Activated CD8-positive, alpha-beta T cell treated with anti-CD3 and anti-CD28 coated beads, Interleukin-2, amount 10 ng/mL, durations not matched to agents 7 days and 5 days (primary cell): ENCODE measurements at regions not wholly inside any gene's neighbourhood (a gene's known extent, or its start where the extent isn't known, plus 50 kb on each side); places are given as distances from the start of the nearest gene placed in this dataset.

Experiments used
- ATAC-seq: fragments of 150-1000 bp; cut with Tn5 transposase; one replicate; pipeline ENCODE4 v1.10.0; 2021; ENCODE audit warnings: moderate library complexity
- CTCF ChIA-PET: fragments of 350-600 bp; sonication (Branson Sonifier 250); formaldehyde crosslinking; loops from one replicate; lab custom pipeline; 2021; ENCODE audit warnings: antibody characterized with exemption; lab: Charles Lee
- POLR2A ChIA-PET: fragments of 350-600 bp; sonication (Branson Sonifier 250); formaldehyde crosslinking; loops from one replicate; lab custom pipeline; 2021; ENCODE audit warnings: antibody characterized with exemption; lab: Charles Lee
- DNase-seq: peaks from one replicate; pipeline ENCODE4 v3.0.0-alpha.2; 2020
- H3K27ac Mint-ChIP-seq: one replicate; pipeline ENCODE4 v1.8.0; 2021; ENCODE audit warnings: mild to moderate bottlenecking, mixed read lengths
- H3K27me3 Mint-ChIP-seq: one replicate; pipeline ENCODE4 v1.8.0; 2021; ENCODE audit warnings: low read depth, mixed read lengths
- H3K36me3 Mint-ChIP-seq: one replicate; pipeline ENCODE4 v1.8.0; 2021; ENCODE audit warnings: low read depth, mixed read lengths
- H3K4me1 Mint-ChIP-seq: one replicate; pipeline ENCODE4 v1.8.0; 2021; ENCODE audit warnings: low read depth, mixed read lengths
- H3K4me3 Mint-ChIP-seq: one replicate; pipeline ENCODE4 v1.8.0; 2021; ENCODE audit warnings: mild to moderate bottlenecking, mixed read lengths
- H3K9me3 Mint-ChIP-seq: one replicate; pipeline ENCODE4 v1.8.0; 2022; ENCODE audit warnings: mixed read lengths; ENCODE audit not compliant: insufficient read depth

- ChIA-PET POLR2A (no interaction called here), CTCF (interaction anchor here (0.6 kb wide), 1 partner anchor 119 kb away, joined by 3 read pairs; no protein-coding TSS in a partner anchor)
- Mint-ChIP-seq H3K27me3 (no peaks in the 10 kb centered on the region), H3K4me1 (no peaks in the 10 kb centered on the region), H3K27ac (no peak overlapping the region), H3K9me3 (no peaks in the 10 kb centered on the region), H3K36me3 (no peaks in the 10 kb centered on the region), H3K4me3 (no peak overlapping the region)
- no peak for DNase-seq
- no peak for ATAC-seq
These were observed 238.1 kb upstream of the BLID start for GRCh38 chr11:122354025-122354697.

GRCh38 chr11:122353561-122353960, 237.5 kb upstream of the BLID start:
- no peaks in the 10 kb centered on the region for H3K9me3 Mint-ChIP-seq
- ATAC-seq: no peak
- DNase-seq: no peak
- no peak overlapping the region for H3K27ac Mint-ChIP-seq
- ChIA-PET CTCF (no interaction called here), POLR2A (no interaction called here)
- H3K4me1 Mint-ChIP-seq: no peaks in the 10 kb centered on the region
- no peak overlapping the region for H3K4me3 Mint-ChIP-seq
- H3K36me3 Mint-ChIP-seq: no peaks in the 10 kb centered on the region
- H3K27me3 Mint-ChIP-seq: no peaks in the 10 kb centered on the region

- CTCF ChIA-PET: no interaction called here
- ATAC-seq: no peak
- no peaks in the 10 kb centered on the region for H3K36me3 Mint-ChIP-seq
- POLR2A ChIA-PET: no interaction called here
- H3K9me3 Mint-ChIP-seq: no peaks in the 10 kb centered on the region
- H3K4me1 Mint-ChIP-seq: no peaks in the 10 kb centered on the region
- no peaks in the 10 kb centered on the region for H3K27me3 Mint-ChIP-seq
- DNase-seq: no peak
- H3K27ac Mint-ChIP-seq: no peak overlapping the region
- no peak overlapping the region for H3K4me3 Mint-ChIP-seq
These were observed 232.8 kb upstream of the BLID start for GRCh38 chr11:122348659-122349409.

GRCh38 chr11:122346006-122346405, 230.0 kb upstream of the BLID start:
- H3K36me3 Mint-ChIP-seq: no peaks in the 10 kb centered on the region
- H3K4me3 Mint-ChIP-seq: no peak overlapping the region
- H3K9me3 Mint-ChIP-seq: no peaks in the 10 kb centered on the region
- ATAC-seq: no peak
- no peak for DNase-seq
- no peaks in the 10 kb centered on the region for H3K4me1 Mint-ChIP-seq
- ChIA-PET POLR2A (no interaction called here), CTCF (no interaction called here)
- no peaks in the 10 kb centered on the region for H3K27me3 Mint-ChIP-seq
- no peak overlapping the region for H3K27ac Mint-ChIP-seq

- no peak for DNase-seq
- CTCF ChIA-PET: no interaction called here
These were observed 229.6 kb upstream of the BLID start for GRCh38 chr11:122345586-122345985.

GRCh38 chr11:122344215-122344614, 228.2 kb upstream of the BLID start:
- no peaks in the 10 kb centered on the region for H3K27me3 Mint-ChIP-seq
- no peak for ATAC-seq
- DNase-seq: no peak
- ChIA-PET CTCF (no interaction called here), POLR2A (no interaction called here)
- H3K9me3 Mint-ChIP-seq: no peaks in the 10 kb centered on the region
- no peaks in the 10 kb centered on the region for H3K4me1 Mint-ChIP-seq
- no peak overlapping the region for H3K27ac Mint-ChIP-seq
- no peak overlapping the region for H3K4me3 Mint-ChIP-seq
- no peaks in the 10 kb centered on the region for H3K36me3 Mint-ChIP-seq

More at GRCh38 chr11:122345586-122345985, 229.6 kb upstream of the BLID start:
- Mint-ChIP-seq H3K4me1 (no peaks in the 10 kb centered on the region), H3K4me3 (no peak overlapping the region), H3K36me3 (no peaks in the 10 kb centered on the region), H3K9me3 (no peaks in the 10 kb centered on the region), H3K27me3 (no peaks in the 10 kb centered on the region), H3K27ac (no peak overlapping the region)
- POLR2A ChIA-PET: no interaction called here
- no peak for ATAC-seq

GRCh38 chr11:122343210-122343609, 227.2 kb upstream of the BLID start:
- no peaks in the 10 kb centered on the region for H3K27me3 Mint-ChIP-seq
- ChIA-PET POLR2A (no interaction called here), CTCF (no interaction called here)
- ATAC-seq (no peak), DNase-seq (no peak)
- H3K4me1 Mint-ChIP-seq: no peaks in the 10 kb centered on the region
- H3K27ac Mint-ChIP-seq: no peak overlapping the region
- no peak overlapping the region for H3K4me3 Mint-ChIP-seq
- no peaks in the 10 kb centered on the region for H3K36me3 Mint-ChIP-seq
- no peaks in the 10 kb centered on the region for H3K9me3 Mint-ChIP-seq

GRCh38 chr11:122342089-122342744, 226.2 kb upstream of the BLID start:
- H3K27ac Mint-ChIP-seq: no peak overlapping the region
- no peaks in the 10 kb centered on the region for H3K4me1 Mint-ChIP-seq
- CTCF ChIA-PET: no interaction called here
- POLR2A ChIA-PET: no interaction called here
- no peaks in the 10 kb centered on the region for H3K27me3 Mint-ChIP-seq
- no peaks in the 10 kb centered on the region for H3K36me3 Mint-ChIP-seq
- DNase-seq (no peak), ATAC-seq (no peak)
- no peak overlapping the region for H3K4me3 Mint-ChIP-seq
- H3K9me3 Mint-ChIP-seq: no peaks in the 10 kb centered on the region

GRCh38 chr11:122341477-122341876, 225.5 kb upstream of the BLID start:
- Mint-ChIP-seq H3K27ac (no peak overlapping the region), H3K27me3 (no peaks in the 10 kb centered on the region), H3K4me3 (no peak overlapping the region), H3K9me3 (no peaks in the 10 kb centered on the region), H3K36me3 (no peaks in the 10 kb centered on the region), H3K4me1 (no peaks in the 10 kb centered on the region)
- DNase-seq (no peak), ATAC-seq (no peak)
- CTCF ChIA-PET: no interaction called here
- POLR2A ChIA-PET: no interaction called here

- Mint-ChIP-seq H3K4me1 (no peaks in the 10 kb centered on the region), H3K36me3 (no peaks in the 10 kb centered on the region), H3K27ac (no peak overlapping the region), H3K4me3 (no peak overlapping the region), H3K27me3 (no peaks in the 10 kb centered on the region), H3K9me3 (no peaks in the 10 kb centered on the region)
- no peak for ATAC-seq
- ChIA-PET CTCF (no interaction called here), POLR2A (no interaction called here)
- no peak for DNase-seq
These were observed 224.7 kb upstream of the BLID start for GRCh38 chr11:122340607-122341290.

GRCh38 chr11:122339436-122340060, 223.5 kb upstream of the BLID start:
- Mint-ChIP-seq H3K27ac (no peak overlapping the region), H3K4me3 (no peak overlapping the region), H3K9me3 (no peaks in the 10 kb centered on the region), H3K4me1 (no peaks in the 10 kb centered on the region), H3K27me3 (no peaks in the 10 kb centered on the region), H3K36me3 (no peaks in the 10 kb centered on the region)
- DNase-seq (no peak), ATAC-seq (no peak)
- ChIA-PET POLR2A (no interaction called here), CTCF (no interaction called here)
